ENCODE measurements at regions not wholly inside any gene's neighbourhood (a gene's known extent, or its start where the extent isn't known, plus 50 kb on each side); places are given as distances from the start of the nearest gene placed in this dataset.
"Not testable (repeated sequence)": the region's sequence is repeated elsewhere in the genome, so short reads cannot be mapped to it uniquely, and the experiment has no call there.

GRCh38 chr1:67540733-67541125 lies 110.5 kb upstream of the SERBP1 start:
- no peak for FAIRE-seq
- no peak for DNase-seq (ENCODE audit: insufficient read length, low spot score)
- no peak for TF ChIP-seq TAF1 (IDR thresholded peaks at IDR 0.05; ENCODE audit: low read depth, low read length)
- TF ChIP-seq PAX5 (IDR thresholded peaks at IDR 0.05; ENCODE audit: insufficient read depth, low read length, severe bottlenecking), result no peak
- TF ChIP-seq POLR2AphosphoS5 (IDR thresholded peaks at IDR 0.05; ENCODE audit: low read depth, low read length), result no peak

- no peak for DNase-seq (ENCODE audit: insufficient read length, low spot score)
- FAIRE-seq, result no peak
- no peak for TF ChIP-seq POLR2A (IDR thresholded peaks at IDR 0.05; ENCODE audit: low read depth, low read length)
- no peak for TF ChIP-seq SPI1 (IDR thresholded peaks at IDR 0.05; ENCODE audit: low read depth, low read length)
- no peak for TF ChIP-seq TAF1 (IDR thresholded peaks at IDR 0.05; ENCODE audit: low read depth, low read length)
Measured at GRCh38 chr1:67542747-67543146, 112.5 kb upstream of the SERBP1 start.

DNA sequence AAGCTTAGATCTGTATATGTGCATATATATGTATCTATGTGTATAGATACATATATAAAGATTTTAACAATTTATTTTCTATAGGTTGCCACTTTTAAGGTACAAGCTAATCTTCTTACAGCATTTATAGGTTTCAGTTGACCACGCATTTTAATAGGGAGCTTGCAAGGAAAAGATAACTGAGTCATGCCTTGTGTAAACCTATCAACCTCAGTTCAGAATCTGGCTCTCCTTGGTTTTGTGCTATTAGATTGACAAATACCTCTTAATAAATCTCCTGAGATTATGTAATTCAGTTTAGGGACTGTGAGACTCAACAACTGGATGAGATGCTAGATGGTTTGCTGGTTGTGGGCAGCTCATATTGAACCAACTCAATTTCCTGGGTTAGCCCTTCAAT lies 114.7 kb upstream of the SERBP1 start:
- no peak for TF ChIP-seq PAX5 (IDR thresholded peaks at IDR 0.05; ENCODE audit: insufficient read depth, low read length, severe bottlenecking)
- TF ChIP-seq POLR2AphosphoS5 (IDR thresholded peaks at IDR 0.05; ENCODE audit: low read depth, low read length), result no peak
- TF ChIP-seq SPI1 (IDR thresholded peaks at IDR 0.05; ENCODE audit: low read depth, low read length), result no peak
- no peak for TF ChIP-seq POU2F2 (IDR thresholded peaks at IDR 0.05; ENCODE audit: low read depth, low read length)
- TF ChIP-seq POLR2A (IDR thresholded peaks at IDR 0.05; ENCODE audit: low read depth, low read length), result no peak
- FAIRE-seq (no peak), DNase-seq (ENCODE audit: insufficient read length, low spot score) (no peak)

- no peak for TF ChIP-seq TAF1 (IDR thresholded peaks at IDR 0.05; ENCODE audit: low read depth, low read length)
- TF ChIP-seq SPI1 (IDR thresholded peaks at IDR 0.05; ENCODE audit: low read depth, low read length), result no peak
- TF ChIP-seq PAX5 (IDR thresholded peaks at IDR 0.05; ENCODE audit: insufficient read depth, low read length, severe bottlenecking), result no peak
- no peak for TF ChIP-seq POLR2A (IDR thresholded peaks at IDR 0.05; ENCODE audit: low read depth, low read length)
- no peak for TF ChIP-seq POLR2AphosphoS5 (IDR thresholded peaks at IDR 0.05; ENCODE audit: low read depth, low read length)
- TF ChIP-seq POU2F2 (IDR thresholded peaks at IDR 0.05; ENCODE audit: low read depth, low read length), result no peak
- no peak for FAIRE-seq
- DNase-seq (ENCODE audit: insufficient read length, low spot score), result no peak
Measured at GRCh38 chr1:67545364-67545763, 115.2 kb upstream of the SERBP1 start.

DNA sequence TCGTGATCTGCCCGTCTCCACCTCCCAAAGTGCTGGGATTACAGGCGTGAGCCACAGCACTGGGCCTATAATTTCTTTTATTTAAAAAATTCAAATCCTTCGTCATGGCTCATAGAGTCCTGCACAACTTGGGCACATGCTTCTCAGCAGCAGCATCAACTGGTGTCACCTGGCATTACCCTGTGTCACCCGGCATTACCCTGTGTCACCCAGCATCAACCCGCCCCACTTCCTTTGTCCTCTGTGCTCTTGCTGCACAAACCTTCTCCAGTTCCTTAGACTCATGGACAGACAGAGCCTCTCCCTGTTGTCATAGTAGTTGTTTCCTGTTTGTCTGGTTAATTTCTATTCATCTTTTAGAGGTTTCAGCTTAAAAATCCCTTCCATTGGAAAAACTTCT lies 121.2 kb upstream of the SERBP1 start:
- no peak for DNase-seq (ENCODE audit: insufficient read length, low spot score)
- FAIRE-seq, result no peak
- TF ChIP-seq POLR2AphosphoS5 (IDR thresholded peaks at IDR 0.05; ENCODE audit: low read depth, low read length) (no peak), PAX5 (IDR thresholded peaks at IDR 0.05; ENCODE audit: insufficient read depth, low read length, severe bottlenecking) (no peak), TAF1 (IDR thresholded peaks at IDR 0.05; ENCODE audit: low read depth, low read length) (no peak), POLR2A (IDR thresholded peaks at IDR 0.05; ENCODE audit: low read depth, low read length) (no peak), POU2F2 (IDR thresholded peaks at IDR 0.05; ENCODE audit: low read depth, low read length) (no peak), SPI1 (IDR thresholded peaks at IDR 0.05; ENCODE audit: low read depth, low read length) (no peak)

DNA sequence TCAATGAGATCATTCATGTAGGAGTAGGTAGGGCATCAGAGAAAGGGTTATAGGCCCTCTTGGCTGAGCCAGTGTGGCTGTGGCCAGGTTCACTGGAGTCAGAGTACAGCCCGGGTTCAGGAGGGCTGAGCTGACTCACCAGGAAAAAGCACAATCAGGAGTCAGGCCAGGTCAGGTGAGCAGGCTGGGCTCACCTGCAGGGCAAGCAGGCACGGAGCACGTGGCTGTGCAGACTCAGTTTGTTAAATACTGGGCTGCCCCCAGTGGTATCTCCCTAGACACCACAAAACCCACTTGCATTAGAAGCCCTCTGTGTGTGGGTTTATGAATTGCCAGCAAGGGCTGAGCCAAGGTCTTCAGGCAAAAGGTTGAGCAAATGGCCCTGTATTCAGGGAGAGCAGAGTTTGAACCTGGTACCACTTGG lies 122.1 kb upstream of the SERBP1 start:
- TF ChIP-seq SPI1 (IDR thresholded peaks at IDR 0.05; ENCODE audit: low read depth, low read length), result no peak
- TF ChIP-seq POLR2AphosphoS5 (IDR thresholded peaks at IDR 0.05; ENCODE audit: low read depth, low read length), result no peak
- TF ChIP-seq PAX5 (IDR thresholded peaks at IDR 0.05; ENCODE audit: insufficient read depth, low read length, severe bottlenecking), result no peak
- no peak for TF ChIP-seq POLR2A (IDR thresholded peaks at IDR 0.05; ENCODE audit: low read depth, low read length)
- TF ChIP-seq TAF1 (IDR thresholded peaks at IDR 0.05; ENCODE audit: low read depth, low read length), result no peak
- no peak for TF ChIP-seq POU2F2 (IDR thresholded peaks at IDR 0.05; ENCODE audit: low read depth, low read length)
- FAIRE-seq (no peak), DNase-seq (ENCODE audit: insufficient read length, low spot score) (no peak)

DNA sequence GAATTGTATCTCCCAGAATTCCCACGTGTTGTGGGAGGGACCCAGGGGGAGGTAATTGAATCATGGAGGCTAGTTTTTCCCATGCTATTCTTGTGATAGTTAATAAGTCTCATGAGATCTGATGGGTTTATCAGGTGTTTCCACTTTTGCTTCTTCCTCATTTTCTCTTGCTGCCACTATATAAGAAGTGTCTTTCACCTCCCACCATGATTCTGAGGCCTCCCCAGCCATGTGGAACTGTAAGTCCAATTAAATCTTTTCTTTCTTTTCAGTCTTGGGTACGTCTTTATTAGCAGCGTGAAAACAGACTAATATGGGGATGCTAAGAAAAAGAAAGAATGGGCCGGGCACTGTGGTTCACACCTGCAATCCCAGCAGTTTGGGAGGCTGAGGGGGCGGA lies 124.0 kb upstream of the SERBP1 start:
- FAIRE-seq; DNase-seq (ENCODE audit: insufficient read length, low spot score): not testable (repeated sequence)

DNA sequence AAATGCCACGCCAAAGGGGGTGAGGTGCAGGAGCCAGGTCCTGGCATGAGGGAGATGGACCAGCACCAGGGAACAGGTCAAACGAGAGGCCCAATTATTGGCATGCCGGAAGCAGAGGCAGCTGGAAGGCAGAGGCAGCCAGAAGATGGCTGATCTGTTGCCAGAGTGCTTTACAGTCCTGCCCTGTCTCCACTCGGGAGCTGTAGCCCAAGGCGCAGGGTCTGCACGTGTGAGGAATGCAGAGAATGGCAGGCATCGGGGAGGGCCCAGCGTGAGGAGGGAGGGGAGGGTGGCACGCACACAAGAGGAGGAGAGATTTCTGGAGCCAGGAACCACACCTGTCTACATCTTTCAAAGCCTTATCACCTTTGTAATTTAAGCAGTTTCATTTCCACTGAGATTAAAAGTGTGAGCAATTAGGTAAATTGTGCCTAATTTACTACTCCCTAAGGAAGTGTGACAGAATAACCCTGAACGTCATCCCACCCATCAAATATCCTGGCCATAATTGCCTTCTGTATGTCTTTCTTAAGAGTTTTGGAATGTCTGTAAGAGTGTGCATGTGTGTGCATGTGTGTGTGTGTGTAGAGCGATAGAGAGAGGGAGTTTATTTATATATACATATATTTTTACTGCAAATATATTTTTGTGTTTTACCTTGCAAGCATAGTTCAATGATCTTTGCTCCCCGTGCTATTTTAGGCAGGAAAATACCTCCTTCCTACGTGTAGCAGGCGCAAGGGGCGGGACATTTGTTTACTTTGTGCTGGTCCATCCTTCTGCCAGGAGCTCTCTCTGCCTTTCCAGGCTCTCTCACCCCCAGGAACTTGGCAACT lies 125.5 kb upstream of the SERBP1 start:
- FAIRE-seq (no peak), DNase-seq (ENCODE audit: insufficient read length, low spot score) (no peak)
- no peak for TF ChIP-seq SPI1 (IDR thresholded peaks at IDR 0.05; ENCODE audit: low read depth, low read length)
- no peak for TF ChIP-seq POU2F2 (IDR thresholded peaks at IDR 0.05; ENCODE audit: low read depth, low read length)
- no peak for TF ChIP-seq POLR2A (IDR thresholded peaks at IDR 0.05; ENCODE audit: low read depth, low read length)
- TF ChIP-seq POLR2AphosphoS5 (IDR thresholded peaks at IDR 0.05; ENCODE audit: low read depth, low read length), result no peak
- no peak for TF ChIP-seq TAF1 (IDR thresholded peaks at IDR 0.05; ENCODE audit: low read depth, low read length)
- no peak for TF ChIP-seq PAX5 (IDR thresholded peaks at IDR 0.05; ENCODE audit: insufficient read depth, low read length, severe bottlenecking)

GRCh38 chr1:67556297-67556900 lies 126.2 kb upstream of the SERBP1 start:
- no peak for TF ChIP-seq SPI1 (IDR thresholded peaks at IDR 0.05; ENCODE audit: low read depth, low read length)
- no peak for TF ChIP-seq PAX5 (IDR thresholded peaks at IDR 0.05; ENCODE audit: insufficient read depth, low read length, severe bottlenecking)
- TF ChIP-seq TAF1 (IDR thresholded peaks at IDR 0.05; ENCODE audit: low read depth, low read length), result no peak
- no peak for TF ChIP-seq POU2F2 (IDR thresholded peaks at IDR 0.05; ENCODE audit: low read depth, low read length)
- TF ChIP-seq POLR2A (IDR thresholded peaks at IDR 0.05; ENCODE audit: low read depth, low read length), result no peak
- TF ChIP-seq POLR2AphosphoS5 (IDR thresholded peaks at IDR 0.05; ENCODE audit: low read depth, low read length), result no peak
- DNase-seq (ENCODE audit: insufficient read length, low spot score) (no peak), FAIRE-seq (no peak)

Measured in GM12891 (cell line).